ENCODE measurements at regions not wholly inside any gene's neighbourhood (a gene's known extent, or its start where the extent isn't known, plus 50 kb on each side); places are given as distances from the start of the nearest gene placed in this dataset.

- Histone ChIP-seq H2AFZ (ENCODE audit: low read depth, low read length) (no peak overlapping the region), H3K27me3 (ENCODE audit: low read depth, low read length) (peaks cover 86% of the 10 kb centered on the region)
These were observed 397.0 kb upstream of the CCL2 start for GRCh38 chr17:33858121-33858520.

DNA sequence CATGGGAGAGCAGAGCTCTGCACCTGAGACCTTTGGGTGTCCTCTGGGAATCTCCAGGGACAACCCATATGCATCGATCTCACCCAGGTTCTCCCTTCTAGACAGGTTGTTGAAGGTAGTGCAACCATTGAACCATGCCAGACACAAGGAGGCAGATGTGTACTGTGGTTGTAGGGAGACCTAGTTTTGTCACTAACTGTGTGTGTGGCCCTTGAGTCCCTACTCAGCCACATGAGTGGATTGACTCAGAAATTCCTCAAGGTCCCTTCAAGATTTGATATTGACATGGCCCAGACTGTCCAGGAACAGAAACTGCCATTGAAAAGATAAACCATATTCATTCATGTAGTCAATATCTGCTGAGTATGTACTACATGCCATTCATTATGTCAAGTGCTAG lies 396.4 kb upstream of the CCL2 start:
- no peak overlapping the region for H2AFZ ChIP-seq (ENCODE audit: low read depth, low read length)
- no peak overlapping the region for H3K27ac ChIP-seq (ENCODE audit: low read length)

More at GRCh38 chr17:33858121-33858520, 397.0 kb upstream of the CCL2 start:
- Histone ChIP-seq H3K4me3 (ENCODE audit: low read length) (no peak overlapping the region), H3K4me2 (ENCODE audit: low read length) (no peak overlapping the region), H3K27ac (ENCODE audit: low read length) (no peak overlapping the region), H4K20me1 (ENCODE audit: insufficient read depth, low read length) (no peaks in the 10 kb centered on the region), H3K36me3 (replicated peaks; ENCODE audit: low read depth, low read length) (no peaks in the 10 kb centered on the region), H3K4me1 (ENCODE audit: low read length) (no peaks in the 10 kb centered on the region), H3K9ac (ENCODE audit: low read length) (no peak overlapping the region), H3K9me3 (ENCODE audit: insufficient read depth, low read length) (no peaks in the 10 kb centered on the region), H3K79me2 (ENCODE audit: low read length) (no peaks in the 10 kb centered on the region)
- no peak for TF ChIP-seq EZH2phosphoT487 (IDR thresholded peaks at IDR 0.05; ENCODE audit: low read depth)
- no peak for TF ChIP-seq CTCF (IDR thresholded peaks at IDR 0.05; ENCODE audit: low read depth, low read length)

DNA sequence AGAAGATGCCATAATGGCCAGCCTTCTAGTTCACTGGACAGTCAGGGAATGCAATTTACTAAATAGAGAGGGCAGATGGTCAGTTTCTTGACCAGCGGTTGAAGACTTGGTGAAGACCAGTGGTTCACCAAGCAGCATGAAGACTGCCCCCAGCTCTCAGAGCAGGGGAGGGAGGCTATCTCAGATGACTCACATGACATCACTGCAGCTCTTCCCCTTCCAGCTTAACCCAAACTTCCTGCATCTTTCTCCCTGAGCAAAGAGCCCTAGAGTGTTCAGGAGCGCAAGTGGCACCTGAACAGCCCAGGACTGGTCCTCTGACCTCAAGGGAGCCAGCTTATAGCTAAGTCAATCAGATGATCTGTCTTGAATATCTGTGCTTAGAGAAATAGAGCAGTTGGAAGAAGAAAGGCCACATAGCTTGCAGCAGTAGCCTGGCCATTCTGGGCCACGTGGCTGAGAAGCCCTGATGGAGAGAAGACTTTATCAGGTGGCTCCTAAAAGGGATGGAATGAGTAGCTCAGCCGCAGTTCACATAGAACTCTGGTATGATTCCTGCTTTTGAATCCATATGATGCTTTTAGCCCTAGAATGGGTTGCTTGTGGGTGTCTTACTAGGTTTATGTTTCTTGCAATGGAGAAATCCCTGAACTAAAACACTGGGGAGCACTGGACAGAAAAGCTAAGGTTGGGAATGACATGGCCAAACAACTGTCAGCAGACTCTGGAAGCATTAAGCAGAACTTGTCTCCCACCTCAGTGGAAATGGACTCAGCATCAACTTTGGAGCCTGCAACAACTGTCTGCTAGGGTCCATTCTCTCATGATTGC lies 392.1 kb upstream of the CCL2 start:
- Histone ChIP-seq H3K27me3 (ENCODE audit: low read depth, low read length) (peaks cover 65% of the 10 kb centered on the region), H3K4me1 (ENCODE audit: low read length) (no peaks in the 10 kb centered on the region), H3K9me3 (ENCODE audit: insufficient read depth, low read length) (no peaks in the 10 kb centered on the region), H3K27ac (ENCODE audit: low read length) (no peak overlapping the region), H3K36me3 (replicated peaks; ENCODE audit: low read depth, low read length) (no peaks in the 10 kb centered on the region), H4K20me1 (ENCODE audit: insufficient read depth, low read length) (no peaks in the 10 kb centered on the region), H3K79me2 (ENCODE audit: low read length) (no peaks in the 10 kb centered on the region), H2AFZ (ENCODE audit: low read depth, low read length) (no peak overlapping the region), H3K9ac (ENCODE audit: low read length) (no peak overlapping the region), H3K4me2 (ENCODE audit: low read length) (no peak overlapping the region), H3K4me3 (ENCODE audit: low read length) (no peak overlapping the region)
- no peak for TF ChIP-seq CTCF (IDR thresholded peaks at IDR 0.05; ENCODE audit: low read depth, low read length)
- no peak for TF ChIP-seq EZH2phosphoT487 (IDR thresholded peaks at IDR 0.05; ENCODE audit: low read depth)

More for the DNA sequence above, 396.4 kb upstream of the CCL2 start:
- Histone ChIP-seq H3K4me2 (ENCODE audit: low read length) (no peak overlapping the region), H3K27me3 (ENCODE audit: low read depth, low read length) (peaks cover 84% of the 10 kb centered on the region), H3K4me1 (ENCODE audit: low read length) (no peaks in the 10 kb centered on the region), H3K4me3 (ENCODE audit: low read length) (no peak overlapping the region), H3K9me3 (ENCODE audit: insufficient read depth, low read length) (no peaks in the 10 kb centered on the region), H4K20me1 (ENCODE audit: insufficient read depth, low read length) (no peaks in the 10 kb centered on the region), H3K9ac (ENCODE audit: low read length) (no peak overlapping the region), H3K79me2 (ENCODE audit: low read length) (no peaks in the 10 kb centered on the region), H3K36me3 (replicated peaks; ENCODE audit: low read depth, low read length) (no peaks in the 10 kb centered on the region)
- TF ChIP-seq EZH2phosphoT487 (IDR thresholded peaks at IDR 0.05; ENCODE audit: low read depth) (no peak), CTCF (IDR thresholded peaks at IDR 0.05; ENCODE audit: low read depth, low read length) (peak; percentile 19)

GRCh38 chr17:33864758-33865229 lies 390.3 kb upstream of the CCL2 start:
- TF ChIP-seq EZH2phosphoT487 (IDR thresholded peaks at IDR 0.05; ENCODE audit: low read depth) (no peak), CTCF (IDR thresholded peaks at IDR 0.05; ENCODE audit: low read depth, low read length) (no peak)
- Histone ChIP-seq H3K4me2 (ENCODE audit: low read length) (no peak overlapping the region), H3K79me2 (ENCODE audit: low read length) (no peaks in the 10 kb centered on the region), H3K36me3 (replicated peaks; ENCODE audit: low read depth, low read length) (no peaks in the 10 kb centered on the region), H3K9me3 (ENCODE audit: insufficient read depth, low read length) (no peaks in the 10 kb centered on the region), H3K27ac (ENCODE audit: low read length) (no peak overlapping the region), H3K9ac (ENCODE audit: low read length) (no peak overlapping the region), H3K27me3 (ENCODE audit: low read depth, low read length) (peaks cover 52% of the 10 kb centered on the region), H3K4me3 (ENCODE audit: low read length) (no peak overlapping the region), H3K4me1 (ENCODE audit: low read length) (no peaks in the 10 kb centered on the region), H2AFZ (ENCODE audit: low read depth, low read length) (no peak overlapping the region), H4K20me1 (ENCODE audit: insufficient read depth, low read length) (no peaks in the 10 kb centered on the region)

All from OCI-LY3 (cell line).